Caki2 (cell line): ENCODE measurements at regions not wholly inside any gene's neighbourhood (a gene's known extent, or its start where the extent isn't known, plus 50 kb on each side); places are given as distances from the start of the nearest gene placed in this dataset.
"Not testable (repeated sequence)": the region's sequence is repeated elsewhere in the genome, so short reads cannot be mapped to it uniquely, and the experiment has no call there.

Experiments
- DNase-seq: peaks from one replicate; pipeline ENCODE4 v3.0.0-alpha.2; 2015; ENCODE audit warnings: low read depth
- in situ Hi-C: cut with HindIII; loops from 2 replicates; pipeline ENCODE4 v1.10.0; 2016; ENCODE audit warnings: low sequenced_read_pairs, low pct_unique_long_range_greater_than_20kb, mixed read lengths

DNA sequence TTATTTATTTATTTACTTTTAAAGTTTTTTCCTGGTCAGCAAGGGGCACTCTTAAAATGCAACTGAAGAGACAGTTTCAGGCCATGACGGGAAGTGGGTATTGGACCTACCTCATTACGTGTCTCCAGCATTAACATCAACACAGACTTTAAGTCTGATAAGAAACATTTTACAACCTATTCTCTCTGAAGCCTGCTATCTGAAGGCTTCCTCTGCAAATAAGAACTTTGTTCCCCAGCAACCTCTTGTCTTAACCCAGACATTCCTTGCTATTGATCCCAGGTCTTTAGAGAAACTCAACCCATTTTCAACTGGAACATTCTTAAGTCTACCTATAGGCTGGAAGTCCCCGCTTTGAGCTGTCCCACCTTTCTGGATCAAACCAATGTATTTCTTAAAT lies 258.3 kb upstream of the TMPRSS15 start:
- in situ Hi-C loops = no loop called here
- DNase-seq = no peak

- in situ Hi-C loops = no loop called here
- DNase-seq = no peak
These were observed 260.1 kb upstream of the TMPRSS15 start for GRCh38 chr21:18663663-18664062.

DNA sequence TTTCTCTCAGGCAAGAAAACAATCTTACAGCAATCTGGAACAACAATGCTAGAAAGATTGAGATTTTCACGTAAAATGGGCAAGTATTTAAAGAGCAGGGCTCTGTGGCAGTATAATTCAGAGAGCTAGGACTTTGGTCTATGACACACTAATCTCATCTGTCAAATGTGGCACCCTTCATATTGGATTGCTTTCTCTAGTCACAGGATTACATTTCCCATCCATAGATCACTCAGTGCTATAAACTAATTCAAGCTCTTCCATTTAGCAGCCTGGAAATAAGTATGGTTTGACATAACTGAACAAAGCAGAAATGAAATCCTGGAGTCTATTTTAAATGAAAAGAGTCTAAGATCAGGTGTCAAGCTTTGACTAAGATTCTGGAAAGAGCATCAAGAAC lies 263.1 kb upstream of the TMPRSS15 start:
- no peak for DNase-seq
- in situ Hi-C loops = no loop called here

DNA sequence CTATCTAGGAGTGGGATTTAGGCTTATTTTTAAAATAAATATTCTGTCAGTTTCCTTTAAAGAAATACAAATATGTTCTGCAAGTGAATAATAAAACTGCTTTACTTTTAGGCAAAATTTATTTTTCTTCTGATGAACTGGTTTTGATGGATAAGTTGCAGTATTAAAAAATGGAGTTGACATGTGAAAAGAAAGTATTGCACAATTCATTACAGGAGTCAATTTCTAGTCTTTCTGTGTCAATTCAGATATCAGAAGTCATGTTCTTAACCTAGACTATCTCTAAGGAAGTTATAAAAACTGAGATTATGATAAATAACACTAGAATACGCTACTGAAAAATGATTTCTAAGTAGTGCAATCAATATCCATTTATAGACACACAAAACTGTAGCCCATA lies 270.2 kb upstream of the TMPRSS15 start:
- in situ Hi-C loops = no loop called here
- no peak for DNase-seq

DNA sequence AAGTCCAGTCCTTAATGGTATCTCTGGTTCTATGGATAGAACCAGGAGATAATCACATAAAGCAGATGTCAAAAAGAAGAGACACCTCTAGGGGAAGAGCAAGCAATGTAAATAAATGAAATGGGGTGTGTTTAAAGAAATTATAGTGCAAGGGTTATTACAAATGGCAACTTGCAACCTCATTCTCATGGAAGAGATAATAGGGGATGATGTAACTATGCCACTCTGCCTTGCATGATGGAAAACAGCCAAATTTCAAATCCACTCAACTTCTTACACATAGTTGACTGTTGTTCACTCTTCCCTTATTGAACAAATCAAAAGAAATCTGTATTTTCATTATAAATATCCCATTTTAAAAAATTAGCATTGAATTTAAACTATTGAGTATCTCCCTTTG lies 274.0 kb upstream of the TMPRSS15 start:
- no peak for DNase-seq
- in situ Hi-C loops = no loop called here

DNA sequence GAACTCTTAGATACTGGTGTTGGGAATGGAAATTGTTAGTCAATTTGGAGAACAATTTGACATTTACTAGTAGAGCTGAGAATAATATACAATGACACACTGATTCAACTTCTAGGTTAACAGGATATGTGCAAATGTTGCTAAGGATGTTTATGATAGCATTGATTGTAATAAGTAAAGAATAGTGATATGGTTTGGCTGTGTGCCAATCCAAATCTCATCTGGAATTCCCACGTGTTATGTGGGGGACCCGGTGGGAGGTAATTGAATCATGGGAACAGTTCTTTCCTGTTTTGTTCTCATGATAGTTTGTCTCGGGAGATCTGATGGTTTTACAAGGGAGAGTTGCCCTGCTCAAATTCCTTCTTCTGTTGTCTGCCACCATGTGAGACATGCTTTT lies 302.4 kb upstream of the TMPRSS15 start:
- in situ Hi-C loops = no loop called here
- no peak for DNase-seq

- in situ Hi-C loops = no loop called here
- DNase-seq = no peak
These were observed 308.1 kb upstream of the TMPRSS15 start for GRCh38 chr21:18711662-18712061.

DNA sequence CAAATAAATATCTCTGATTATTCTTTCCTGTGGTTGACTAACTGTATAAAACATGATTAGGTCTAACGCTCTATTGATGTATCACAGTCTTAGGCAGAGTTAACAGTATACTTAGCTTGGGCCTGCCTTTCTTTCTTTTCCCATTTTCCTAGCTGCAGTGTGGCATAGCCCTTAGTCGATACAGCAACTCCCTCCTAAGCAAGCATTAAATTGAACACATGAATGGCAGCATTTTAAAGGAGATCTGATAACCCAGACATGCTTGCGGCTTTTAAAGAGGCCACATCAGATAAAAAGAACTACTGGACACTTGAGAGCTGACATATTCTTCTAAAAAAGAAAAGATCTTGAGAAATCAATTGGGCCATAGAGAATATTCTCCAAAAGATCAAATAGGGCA lies 312.0 kb upstream of the TMPRSS15 start:
- no peak for DNase-seq
- in situ Hi-C loops = no loop called here

DNA sequence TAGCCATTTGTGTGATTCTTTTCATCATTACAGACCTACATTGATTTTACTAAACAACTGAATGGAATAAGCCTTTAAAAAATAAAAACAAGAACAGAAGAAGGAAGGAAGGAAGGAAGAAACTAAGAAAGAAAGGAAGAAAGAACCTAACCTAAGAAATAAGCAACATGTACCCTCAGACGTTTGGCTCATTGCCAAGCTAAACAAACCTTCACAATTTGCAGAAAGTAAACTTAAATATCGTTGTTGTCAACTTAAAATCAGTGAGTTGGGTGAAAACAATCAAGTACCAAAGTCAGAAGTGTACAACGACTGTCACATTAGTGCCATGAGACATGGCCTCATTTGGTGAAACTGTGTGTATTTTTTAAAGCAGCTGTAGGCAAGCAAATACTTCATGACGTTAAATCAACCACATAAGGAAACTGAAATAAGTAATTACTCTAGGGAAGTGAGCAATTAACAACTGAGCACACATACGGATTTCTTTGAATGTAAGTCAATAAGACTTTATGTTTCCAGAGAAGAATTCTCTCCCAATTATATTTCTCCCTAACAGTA lies 313.1 kb upstream of the TMPRSS15 start:
- in situ Hi-C loops = no loop called here
- peak; percentile 14 for DNase-seq

- no peak for DNase-seq
- in situ Hi-C loops = no loop called here
These were observed 318.6 kb upstream of the TMPRSS15 start for GRCh38 chr21:18722193-18722592.

DNA sequence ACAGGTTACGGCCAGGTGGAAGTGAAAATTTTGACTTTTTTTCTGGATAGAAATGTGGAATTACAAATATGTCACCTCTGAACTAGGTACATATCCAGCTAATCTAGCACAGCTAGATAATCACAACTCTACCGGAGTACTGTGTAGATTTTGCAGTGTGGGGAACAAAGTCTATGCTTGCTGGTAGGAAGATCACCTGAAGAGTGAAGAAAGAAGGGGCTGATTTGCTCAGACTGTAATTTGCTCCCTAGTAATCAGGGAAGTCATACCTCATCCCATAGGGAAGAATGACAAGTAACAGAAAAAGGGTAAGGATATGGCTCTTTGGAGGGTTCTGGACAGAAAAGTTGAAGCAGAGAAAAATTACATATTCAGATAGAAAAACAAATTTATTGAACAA lies 319.6 kb upstream of the TMPRSS15 start:
- in situ Hi-C loops = no loop called here
- no peak for DNase-seq

DNA sequence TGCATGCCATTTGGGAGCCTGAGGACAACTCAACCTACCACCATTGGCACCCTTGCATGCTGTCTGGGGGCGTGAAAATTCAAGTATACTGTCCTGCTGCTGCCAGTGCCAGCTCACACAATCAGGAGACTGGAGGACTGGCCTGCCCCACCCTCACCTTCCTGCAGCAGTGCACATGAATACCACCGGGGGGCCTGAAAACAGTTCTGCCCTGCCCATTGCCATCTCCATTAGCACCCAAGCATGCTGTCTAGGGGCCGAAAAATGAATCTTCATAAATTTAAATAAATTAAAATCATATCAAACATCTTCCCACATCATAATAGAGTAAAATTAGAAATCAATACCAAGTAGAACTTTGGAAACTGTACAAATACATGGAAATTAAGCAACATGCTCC lies 322.1 kb upstream of the TMPRSS15 start:
- no peak for DNase-seq
- in situ Hi-C loops = no loop called here

- in situ Hi-C loops = no loop called here
- DNase-seq = no peak
These were observed 338.4 kb upstream of the TMPRSS15 start for GRCh38 chr21:18741954-18742353.

DNA sequence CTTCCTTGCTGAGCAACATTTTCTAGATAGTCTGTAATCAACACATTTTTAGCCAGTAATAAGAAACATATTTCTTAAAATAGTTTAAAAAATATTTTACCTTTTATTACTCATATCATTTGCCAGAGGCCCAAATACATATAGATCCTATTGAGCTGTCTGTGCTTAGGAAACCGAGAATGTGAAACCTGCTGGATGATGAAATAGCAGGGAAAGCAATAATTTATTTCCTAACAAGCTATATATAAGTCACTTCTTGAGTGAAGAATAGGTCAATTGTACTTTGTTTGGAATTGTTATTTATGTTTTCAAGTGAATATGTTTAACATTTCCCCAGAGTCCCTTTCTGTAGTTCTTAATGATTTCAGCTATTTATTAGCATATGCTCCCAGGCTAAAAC lies 339.9 kb upstream of the TMPRSS15 start:
- in situ Hi-C loops = no loop called here

DNA sequence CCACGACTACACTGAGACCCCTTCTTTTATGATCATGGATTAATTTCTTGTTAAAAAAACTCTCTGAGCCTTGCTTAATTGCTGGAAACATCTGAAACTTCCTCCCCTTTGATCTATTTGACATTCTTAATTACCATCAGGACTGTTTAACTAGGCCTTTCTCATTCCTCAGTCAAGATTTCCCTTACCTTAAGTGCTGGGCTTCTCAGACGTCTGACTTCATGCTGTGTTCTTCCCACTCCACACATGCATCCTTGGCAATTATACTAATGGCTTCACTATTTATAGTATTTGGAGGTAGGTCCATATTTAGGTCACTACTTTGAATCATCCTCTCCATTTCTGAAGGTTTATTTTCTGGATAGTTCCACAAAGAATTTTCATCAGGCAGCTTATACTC lies 341.3 kb upstream of the TMPRSS15 start:
- no peak for DNase-seq
- in situ Hi-C loops = no loop called here

More for the DNA sequence above, 339.9 kb upstream of the TMPRSS15 start:
- no peak for DNase-seq

DNA sequence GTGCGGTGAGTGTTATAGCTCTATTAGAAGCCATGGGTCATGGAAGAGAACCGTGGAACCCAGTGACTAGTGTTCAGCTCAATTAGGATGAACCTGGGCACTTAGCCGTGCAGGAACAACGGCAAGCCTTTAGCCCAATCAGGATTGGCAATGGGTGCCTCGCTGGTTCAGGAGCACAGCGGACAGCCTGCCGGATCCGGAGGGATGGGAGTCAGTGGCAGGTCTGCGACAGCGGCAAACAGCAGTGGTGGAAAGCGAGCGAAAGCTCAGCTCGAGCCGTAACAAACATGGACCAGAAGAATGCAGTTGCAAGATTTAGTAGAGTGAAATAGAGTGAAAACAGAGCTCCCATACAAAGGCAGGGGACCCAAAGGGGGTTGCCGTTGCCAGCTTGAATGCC lies 349.3 kb upstream of the TMPRSS15 start:
- in situ Hi-C loops, DNase-seq: not testable (repeated sequence)

GRCh38 chr21:18756272-18756671 lies 352.7 kb upstream of the TMPRSS15 start:
- in situ Hi-C loops = not testable (repeated sequence)
- DNase-seq = peak; percentile 73

DNA sequence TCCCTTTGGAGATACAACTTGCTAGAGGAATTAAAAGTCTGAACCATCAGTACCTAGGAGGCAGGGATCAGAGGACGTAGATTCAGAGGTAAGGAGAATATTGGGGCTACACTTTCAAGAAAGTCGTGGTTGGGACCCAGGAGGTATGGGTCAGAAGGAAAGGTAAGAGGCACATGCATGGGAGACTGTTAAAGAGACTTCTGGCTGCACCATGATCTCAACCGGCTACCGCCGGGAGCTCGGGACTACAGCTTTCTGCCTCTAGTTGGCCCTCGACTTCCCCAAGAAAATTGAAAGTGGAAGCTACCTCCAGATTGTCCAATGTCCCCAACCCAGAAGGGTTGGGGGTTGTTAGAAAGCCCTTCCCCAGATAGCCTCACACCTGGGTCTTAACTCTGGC lies 355.7 kb upstream of the TMPRSS15 start:
- in situ Hi-C loops = no loop called here
- DNase-seq = no peak

DNA sequence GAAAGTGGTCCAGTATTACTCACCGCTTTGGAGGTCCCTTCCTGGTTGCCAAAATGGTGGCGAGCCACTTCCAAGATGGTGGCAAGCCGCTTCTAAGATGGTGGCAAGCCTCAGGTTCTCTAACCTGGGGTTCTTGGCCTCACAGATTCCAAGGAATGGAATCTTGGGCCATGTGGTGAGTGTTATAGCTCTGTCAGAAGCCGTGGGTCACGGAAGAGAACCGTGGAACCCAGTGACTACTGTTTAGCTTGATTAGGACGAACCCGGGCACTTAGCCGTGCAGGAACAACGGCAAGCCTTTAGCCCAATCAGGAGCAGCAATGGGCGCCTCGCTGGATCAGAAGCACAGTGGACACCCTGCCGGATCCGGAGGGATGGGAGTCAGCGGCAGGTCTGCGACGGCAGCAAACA lies 356.2 kb upstream of the TMPRSS15 start:
- DNase-seq = no peak

GRCh38 chr21:18760247-18760646 lies 356.7 kb upstream of the TMPRSS15 start:
- DNase-seq = no peak

More for the DNA sequence above, 356.2 kb upstream of the TMPRSS15 start:
- in situ Hi-C loops = no loop called here

DNA sequence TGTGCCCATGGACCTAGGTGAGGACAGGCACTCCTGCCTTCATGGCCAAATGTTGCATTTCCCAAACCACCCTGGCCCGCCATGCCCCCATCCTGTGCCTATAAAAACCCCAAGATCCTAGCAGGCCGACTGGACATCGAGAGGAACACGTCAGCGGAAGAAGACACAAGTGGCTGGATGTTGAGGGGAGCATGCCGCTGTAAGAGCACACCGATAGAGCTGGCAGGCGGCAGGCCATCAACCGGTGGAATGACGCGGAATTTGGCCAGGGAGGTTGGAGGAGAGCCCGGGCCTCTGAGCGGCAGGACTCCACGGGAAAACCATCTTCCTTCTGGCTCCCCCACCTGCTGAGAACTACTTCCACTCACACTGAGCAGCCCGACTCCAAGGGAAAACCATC lies 361.1 kb upstream of the TMPRSS15 start:
- in situ Hi-C loops = no loop called here
- DNase-seq = no peak

More at GRCh38 chr21:18760247-18760646, 356.7 kb upstream of the TMPRSS15 start:
- in situ Hi-C loops = no loop called here
